ENCODE measurements at regions not wholly inside any gene's neighbourhood (a gene's known extent, or its start where the extent isn't known, plus 50 kb on each side); places are given as distances from the start of the nearest gene placed in this dataset.

DNA sequence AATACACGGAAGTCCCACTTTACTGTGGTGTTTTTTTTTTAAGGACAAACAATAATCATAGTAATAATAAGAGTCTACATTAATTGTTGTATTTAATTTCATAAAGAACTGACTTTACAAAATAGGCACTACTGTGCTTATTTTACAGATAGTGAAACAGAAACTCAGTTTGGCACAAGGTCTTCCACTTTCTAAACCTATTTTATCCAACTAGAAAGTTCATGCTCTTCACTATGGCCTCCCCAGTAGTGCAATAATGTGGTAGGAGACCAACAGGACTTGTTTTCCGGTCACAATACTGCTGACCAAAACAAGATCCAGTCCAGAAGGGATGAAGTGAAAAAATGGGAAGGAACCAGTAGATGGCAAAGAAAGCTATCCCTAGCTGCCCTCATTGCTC lies 531.6 kb downstream of the CAAP1 start:
- TF ChIP-seq, protein P1, sequence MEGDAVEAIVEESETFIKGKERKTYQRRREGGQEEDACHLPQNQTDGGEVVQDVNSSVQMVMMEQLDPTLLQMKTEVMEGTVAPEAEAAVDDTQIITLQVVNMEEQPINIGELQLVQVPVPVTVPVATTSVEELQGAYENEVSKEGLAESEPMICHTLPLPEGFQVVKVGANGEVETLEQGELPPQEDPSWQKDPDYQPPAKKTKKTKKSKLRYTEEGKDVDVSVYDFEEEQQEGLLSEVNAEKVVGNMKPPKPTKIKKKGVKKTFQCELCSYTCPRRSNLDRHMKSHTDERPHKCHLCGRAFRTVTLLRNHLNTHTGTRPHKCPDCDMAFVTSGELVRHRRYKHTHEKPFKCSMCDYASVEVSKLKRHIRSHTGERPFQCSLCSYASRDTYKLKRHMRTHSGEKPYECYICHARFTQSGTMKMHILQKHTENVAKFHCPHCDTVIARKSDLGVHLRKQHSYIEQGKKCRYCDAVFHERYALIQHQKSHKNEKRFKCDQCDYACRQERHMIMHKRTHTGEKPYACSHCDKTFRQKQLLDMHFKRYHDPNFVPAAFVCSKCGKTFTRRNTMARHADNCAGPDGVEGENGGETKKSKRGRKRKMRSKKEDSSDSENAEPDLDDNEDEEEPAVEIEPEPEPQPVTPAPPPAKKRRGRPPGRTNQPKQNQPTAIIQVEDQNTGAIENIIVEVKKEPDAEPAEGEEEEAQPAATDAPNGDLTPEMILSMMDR (IDR thresholded peaks at IDR 0.05): no peak

DNA sequence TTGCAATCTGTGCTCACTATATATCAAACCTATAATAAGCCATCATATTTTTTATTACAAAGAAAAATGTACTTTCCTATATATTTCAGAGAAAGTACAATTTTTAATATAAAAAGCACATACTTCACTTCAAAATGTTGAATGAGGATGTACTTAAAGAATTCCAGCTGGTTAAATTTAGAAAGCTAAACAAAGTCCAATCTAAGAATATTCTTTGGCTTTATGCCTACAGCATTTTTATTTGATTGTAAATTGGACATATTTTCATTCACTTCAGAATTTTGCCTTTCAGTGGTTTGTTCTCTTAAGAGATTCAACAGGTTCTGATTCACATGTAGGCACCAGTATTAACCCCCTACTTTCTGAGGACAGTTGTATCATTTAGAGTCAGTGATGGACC lies 533.8 kb downstream of the CAAP1 start:
- TF ChIP-seq, protein P1 (IDR thresholded peaks at IDR 0.05): no peak

DNA sequence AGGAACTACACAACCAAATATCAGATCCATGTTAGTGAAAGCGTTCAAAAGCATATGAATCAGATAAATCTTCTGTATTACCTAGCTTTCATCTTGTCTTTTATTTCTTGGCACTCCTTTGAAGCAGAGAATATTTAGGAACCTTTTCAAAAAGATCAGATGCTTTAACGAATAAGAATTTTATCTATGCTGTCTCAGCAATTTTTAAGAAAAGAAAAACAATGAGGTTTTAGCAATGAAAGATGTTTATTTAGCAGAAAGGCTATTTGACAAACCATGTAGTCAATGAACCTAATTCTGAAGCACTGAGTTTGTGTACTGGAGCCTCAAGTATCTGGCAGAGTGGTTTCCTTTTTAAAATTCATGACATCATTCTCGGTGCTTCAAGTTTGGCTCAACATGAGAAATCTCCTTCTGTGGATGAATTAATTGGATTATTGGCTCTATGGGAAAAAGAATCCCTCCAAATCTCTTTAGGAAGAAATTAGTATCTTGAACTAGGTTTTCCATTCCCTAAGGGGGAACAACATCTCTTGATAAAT lies 534.7 kb downstream of the CAAP1 start:
- TF ChIP-seq, protein P1 (IDR thresholded peaks at IDR 0.05): no peak

DNA sequence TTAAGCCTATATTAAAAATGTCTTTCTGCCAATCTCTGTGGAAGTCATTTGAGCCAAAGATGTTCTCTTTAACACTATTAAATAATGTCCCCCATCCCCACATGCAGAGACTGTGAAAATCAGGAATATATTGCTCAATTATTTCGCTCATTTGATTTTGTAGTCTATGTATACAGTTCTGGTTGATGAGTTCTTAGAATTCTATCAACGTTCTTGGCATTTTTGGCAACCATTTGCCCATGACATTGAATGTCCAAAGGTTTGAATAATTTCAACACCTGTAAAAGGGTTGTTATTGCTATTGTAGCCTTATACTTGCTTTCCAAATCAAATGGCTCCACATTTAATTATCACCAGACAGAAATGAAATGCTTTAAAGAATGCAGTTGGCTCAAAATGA lies 536.1 kb downstream of the CAAP1 start:
- TF ChIP-seq, protein P1 (IDR thresholded peaks at IDR 0.05): no peak

DNA sequence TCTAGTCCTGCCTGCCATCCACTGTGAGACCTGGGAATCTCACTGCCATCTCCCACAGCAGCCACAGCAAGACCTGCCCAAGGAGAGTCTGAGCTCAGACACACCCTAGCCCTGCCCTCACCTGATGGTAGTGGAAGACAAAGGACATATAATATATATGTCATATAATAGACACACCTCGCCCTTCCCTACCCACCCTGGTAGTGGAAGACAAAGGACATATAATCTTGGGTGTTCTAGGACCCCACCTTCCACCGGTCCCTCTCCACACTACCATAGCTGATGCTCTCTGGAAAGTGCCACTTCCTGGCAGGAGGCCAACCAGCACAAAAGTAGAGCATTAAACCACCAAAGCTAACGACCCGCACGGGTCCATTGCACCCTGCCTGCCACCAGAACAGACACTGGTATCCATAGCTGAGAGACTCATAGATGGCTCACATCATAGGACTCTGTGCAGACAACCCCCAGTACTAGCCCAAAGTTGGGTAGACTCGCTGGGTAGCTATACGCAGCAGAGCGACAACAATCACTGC lies 545.6 kb downstream of the CAAP1 start:
- TF ChIP-seq, protein P1 (IDR thresholded peaks at IDR 0.05): no peak

DNA sequence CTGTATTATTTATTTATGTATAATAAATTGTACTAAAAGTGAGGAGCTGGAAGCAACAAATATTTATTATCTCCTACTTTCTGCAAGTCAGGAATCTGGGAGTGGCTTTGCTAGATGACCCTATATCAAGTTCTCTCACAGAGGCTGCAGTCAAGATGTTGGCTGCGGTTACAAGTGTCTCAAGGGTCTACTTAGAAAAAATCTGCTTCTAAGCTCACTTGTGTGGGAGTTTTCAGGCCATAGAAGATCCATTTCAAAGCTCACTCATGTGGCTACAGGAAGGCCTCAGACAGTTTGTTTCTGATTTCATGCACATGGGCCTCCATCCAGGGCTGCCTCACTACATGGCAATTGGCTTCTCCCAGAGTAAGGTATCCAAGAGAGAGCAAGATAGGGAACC lies 551.1 kb downstream of the CAAP1 start:
- TF ChIP-seq, protein P1 (IDR thresholded peaks at IDR 0.05): no peak

DNA sequence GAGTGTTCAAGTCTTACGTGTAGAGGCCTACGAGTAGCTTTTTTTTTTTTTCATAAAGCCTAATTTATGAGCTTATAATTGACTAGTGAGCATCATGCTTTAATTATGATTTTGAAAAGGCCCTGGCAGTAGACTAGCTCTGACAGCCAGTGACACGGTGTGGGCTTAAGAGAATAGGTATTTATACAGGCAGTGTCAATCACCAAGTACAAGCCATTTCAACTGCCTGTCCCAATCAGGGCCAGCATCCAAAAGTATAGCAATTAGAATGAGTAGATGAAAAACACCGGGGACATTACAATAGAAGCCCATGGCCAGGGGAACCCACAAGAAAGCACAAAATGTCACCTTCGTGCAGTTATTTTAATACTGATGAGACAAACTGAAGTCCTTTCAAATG lies 552.8 kb downstream of the CAAP1 start:
- TF ChIP-seq, protein P1 (IDR thresholded peaks at IDR 0.05): no peak

DNA sequence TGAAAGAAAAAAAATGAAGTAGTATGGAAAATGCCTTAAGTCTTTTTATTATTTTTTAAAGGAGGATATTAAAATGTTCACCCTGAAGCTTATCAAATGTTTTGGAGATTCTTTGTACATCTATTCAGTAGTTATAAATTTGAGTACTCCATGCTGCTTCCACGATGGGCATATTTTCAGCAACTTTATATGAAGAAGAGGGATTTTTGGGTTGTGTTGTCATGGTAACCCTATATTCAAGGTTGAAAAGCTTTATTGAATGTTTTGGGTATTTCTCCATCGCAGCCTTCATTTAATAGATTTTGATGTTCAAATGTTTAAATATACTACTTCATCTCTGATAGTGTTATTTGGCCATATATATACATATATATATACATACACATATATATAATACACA lies 557.5 kb downstream of the CAAP1 start:
- TF ChIP-seq, protein P1 (IDR thresholded peaks at IDR 0.05): no peak
